ENCODE measurements at regions not wholly inside any gene's neighbourhood (a gene's known extent, or its start where the extent isn't known, plus 50 kb on each side); places are given as distances from the start of the nearest gene placed in this dataset.

- DNase-seq = no peak
Measured at GRCh38 chr1:67618285-67619018, 66.5 kb upstream of the GADD45A start.

- no peak for DNase-seq
Measured at GRCh38 chr1:67619080-67619479, 65.9 kb upstream of the GADD45A start.

GRCh38 chr1:67623906-67624305 lies 61.1 kb upstream of the GADD45A start:
- no peak for DNase-seq

- DNase-seq = no peak
Measured at GRCh38 chr1:67624680-67625079, 60.3 kb upstream of the GADD45A start.

GRCh38 chr1:67626090-67626860 lies 58.7 kb upstream of the GADD45A start:
- no peak for DNase-seq

GRCh38 chr1:67626861-67627235 lies 58.2 kb upstream of the GADD45A start:
- DNase-seq = no peak

GRCh38 chr1:67627336-67627735 lies 57.7 kb upstream of the GADD45A start:
- no peak for DNase-seq

GRCh38 chr1:67627906-67628305 lies 57.1 kb upstream of the GADD45A start:
- no peak for DNase-seq

GRCh38 chr1:67629370-67630075 lies 55.5 kb upstream of the GADD45A start:
- no peak for DNase-seq

- no peak for DNase-seq
Measured at GRCh38 chr1:67630438-67631045, 54.5 kb upstream of the GADD45A start.

- no peak for DNase-seq
Measured at GRCh38 chr1:67632356-67632755, 52.6 kb upstream of the GADD45A start.

- no peak for DNase-seq
Measured at GRCh38 chr1:67632811-67633655, 52.0 kb upstream of the GADD45A start.

- DNase-seq = no peak
Measured at GRCh38 chr1:67634396-67634935, 50.5 kb upstream of the GADD45A start.

- DNase-seq = no peak
Measured at GRCh38 chr1:67635055-67635809, 49.8 kb upstream of the GADD45A start.

Measured in NCI-H2029 (cell line).